ENCODE measurements at regions not wholly inside any gene's neighbourhood (a gene's known extent, or its start where the extent isn't known, plus 50 kb on each side); places are given as distances from the start of the nearest gene placed in this dataset.

DNA sequence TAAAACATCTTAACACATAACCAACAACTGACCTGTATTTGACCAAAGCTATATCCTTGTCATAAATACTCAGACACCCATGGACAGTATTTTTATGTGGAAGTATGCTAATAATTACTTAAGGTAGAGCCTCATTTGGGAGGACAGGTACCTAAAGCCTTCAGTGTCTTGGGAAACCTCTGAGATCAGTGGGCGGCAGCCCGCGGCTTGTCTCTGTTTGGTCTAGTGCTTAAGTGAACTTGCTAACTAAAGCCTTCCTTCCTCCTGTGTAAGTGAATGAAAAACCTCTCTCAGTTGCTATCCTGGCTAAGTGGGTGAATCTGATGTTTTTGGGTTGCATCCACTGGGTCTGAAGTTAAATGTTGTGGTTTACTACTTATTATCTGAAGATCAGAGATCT lies 144.5 kb upstream of the AGR3 start:
- Histone ChIP-seq H2AFZ (ENCODE audit: low read length) (no peak overlapping the region), H3K9ac (ENCODE audit: insufficient read depth, low read length) (no peak overlapping the region), H3K4me1 (ENCODE audit: control insufficient read depth, extremely low read depth, insufficient read depth, low read length) (no peaks in the 10 kb centered on the region), H3K36me3 (ENCODE audit: control insufficient read depth, insufficient read depth, low read length) (no peaks in the 10 kb centered on the region), H3K4me2 (ENCODE audit: extremely low read depth, insufficient read depth, low read length) (no peak overlapping the region), H3K27ac (ENCODE audit: insufficient read depth, low read length) (no peak overlapping the region), H3K27me3 (ENCODE audit: control insufficient read depth, insufficient read depth, low read length) (no peaks in the 10 kb centered on the region), H3K9me3 (ENCODE audit: control insufficient read depth, insufficient read depth, low read depth, low read length) (no peaks in the 10 kb centered on the region), H4K20me1 (ENCODE audit: control insufficient read depth, extremely low read depth, insufficient read depth, low read length) (no peaks in the 10 kb centered on the region), H3K79me2 (ENCODE audit: control insufficient read depth, insufficient read depth, low read length) (no peaks in the 10 kb centered on the region), H3K4me3 (replicated peaks in 1 of 4; ENCODE audit: control extremely low read depth in 1 of 4, insufficient read depth in 1 of 4, low read depth in 3 of 4, low read length in 4 of 4) (no peak overlapping the region)
- TF ChIP-seq, protein P1, sequence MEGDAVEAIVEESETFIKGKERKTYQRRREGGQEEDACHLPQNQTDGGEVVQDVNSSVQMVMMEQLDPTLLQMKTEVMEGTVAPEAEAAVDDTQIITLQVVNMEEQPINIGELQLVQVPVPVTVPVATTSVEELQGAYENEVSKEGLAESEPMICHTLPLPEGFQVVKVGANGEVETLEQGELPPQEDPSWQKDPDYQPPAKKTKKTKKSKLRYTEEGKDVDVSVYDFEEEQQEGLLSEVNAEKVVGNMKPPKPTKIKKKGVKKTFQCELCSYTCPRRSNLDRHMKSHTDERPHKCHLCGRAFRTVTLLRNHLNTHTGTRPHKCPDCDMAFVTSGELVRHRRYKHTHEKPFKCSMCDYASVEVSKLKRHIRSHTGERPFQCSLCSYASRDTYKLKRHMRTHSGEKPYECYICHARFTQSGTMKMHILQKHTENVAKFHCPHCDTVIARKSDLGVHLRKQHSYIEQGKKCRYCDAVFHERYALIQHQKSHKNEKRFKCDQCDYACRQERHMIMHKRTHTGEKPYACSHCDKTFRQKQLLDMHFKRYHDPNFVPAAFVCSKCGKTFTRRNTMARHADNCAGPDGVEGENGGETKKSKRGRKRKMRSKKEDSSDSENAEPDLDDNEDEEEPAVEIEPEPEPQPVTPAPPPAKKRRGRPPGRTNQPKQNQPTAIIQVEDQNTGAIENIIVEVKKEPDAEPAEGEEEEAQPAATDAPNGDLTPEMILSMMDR (conservative IDR thresholded peaks at IDR 0.05 in 1 of 2, IDR thresholded peaks at IDR 0.05 in 1 of 2; ENCODE audit: low read depth in 1 of 2, low read length in 2 of 2) = no peak
- TF ChIP-seq EZH2 (IDR thresholded peaks at IDR 0.05; ENCODE audit: low read length, missing control alignments) = no peak
- no peak for DNase-seq (ENCODE audit: low read depth in 2 of 2)

DNA sequence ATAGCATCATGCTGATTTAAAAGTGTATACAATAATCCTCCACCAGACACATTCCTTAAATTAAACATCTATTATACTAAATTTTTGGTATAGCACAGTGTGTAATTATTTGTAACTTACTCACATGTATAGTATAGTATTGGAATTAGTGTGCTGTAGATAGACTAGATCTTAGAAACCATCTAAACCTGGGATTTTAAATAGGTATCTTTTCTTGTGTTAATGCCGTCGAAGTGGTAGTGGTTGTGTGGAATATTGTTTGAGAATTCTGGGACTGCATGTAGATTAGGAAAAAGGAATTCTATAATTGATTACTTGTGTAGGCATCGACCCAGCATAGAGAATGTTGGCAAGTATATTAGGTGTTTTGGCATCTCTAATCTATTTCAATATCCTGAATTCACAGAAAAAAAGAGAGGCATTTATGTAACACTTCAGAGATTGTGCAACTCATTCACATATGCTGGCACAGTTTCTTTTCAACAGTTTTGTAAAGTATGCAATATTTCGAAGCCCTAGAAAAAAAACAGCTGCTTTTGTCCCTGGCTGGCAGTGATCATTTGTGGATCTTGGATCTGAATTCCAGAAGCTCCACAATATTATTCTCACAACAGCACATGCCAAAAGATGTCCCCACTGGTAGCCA lies 145.5 kb upstream of the AGR3 start:
- no peak overlapping the region for H3K4me2 ChIP-seq (ENCODE audit: extremely low read depth, insufficient read depth, low read length)
- no peak overlapping the region for H2AFZ ChIP-seq (ENCODE audit: low read length)
- no peaks in the 10 kb centered on the region for H3K36me3 ChIP-seq (ENCODE audit: control insufficient read depth, insufficient read depth, low read length)
- no peak overlapping the region for H3K27ac ChIP-seq (ENCODE audit: insufficient read depth, low read length)
- peak in 1 of 2 donors; percentile 70 for DNase-seq (ENCODE audit: low read depth in 2 of 2)
- TF ChIP-seq EZH2 (IDR thresholded peaks at IDR 0.05; ENCODE audit: low read length, missing control alignments) = no peak
- TF ChIP-seq, protein P1 (conservative IDR thresholded peaks at IDR 0.05 in 1 of 2, IDR thresholded peaks at IDR 0.05 in 1 of 2; ENCODE audit: low read depth in 1 of 2, low read length in 2 of 2) = no peak
- no peak overlapping the region for H3K9ac ChIP-seq (ENCODE audit: insufficient read depth, low read length)
- no peaks in the 10 kb centered on the region for H3K4me1 ChIP-seq (ENCODE audit: control insufficient read depth, extremely low read depth, insufficient read depth, low read length)
- no peaks in the 10 kb centered on the region for H3K79me2 ChIP-seq (ENCODE audit: control insufficient read depth, insufficient read depth, low read length)
- no peaks in the 10 kb centered on the region for H3K27me3 ChIP-seq (ENCODE audit: control insufficient read depth, insufficient read depth, low read length)
- no peaks in the 10 kb centered on the region for H4K20me1 ChIP-seq (ENCODE audit: control insufficient read depth, extremely low read depth, insufficient read depth, low read length)
- H3K4me3 ChIP-seq (replicated peaks in 1 of 4; ENCODE audit: control extremely low read depth in 1 of 4, insufficient read depth in 1 of 4, low read depth in 3 of 4, low read length in 4 of 4) = no peak overlapping the region
- H3K9me3 ChIP-seq (ENCODE audit: control insufficient read depth, insufficient read depth, low read depth, low read length) = no peaks in the 10 kb centered on the region

DNA sequence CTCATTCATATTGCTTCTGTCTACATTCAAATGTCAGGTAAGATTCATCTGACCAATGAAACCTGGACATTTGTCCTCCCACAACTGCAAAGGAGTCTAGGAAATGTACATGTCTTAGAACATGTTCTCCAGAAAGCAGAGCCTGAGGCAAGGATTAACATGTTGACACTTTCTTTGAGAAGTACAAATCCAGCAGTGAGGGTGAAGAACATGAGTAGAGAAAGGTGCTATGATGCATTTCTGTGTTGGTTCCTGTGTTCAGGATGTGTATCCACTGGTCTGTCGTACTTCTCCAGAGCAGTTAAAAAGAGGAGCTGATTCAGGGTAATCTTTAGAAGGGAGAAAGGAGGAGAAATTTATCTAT lies 146.0 kb upstream of the AGR3 start:
- no peaks in the 10 kb centered on the region for H3K36me3 ChIP-seq (ENCODE audit: control insufficient read depth, insufficient read depth, low read length)

More for the DNA sequence above, 146.0 kb upstream of the AGR3 start:
- Histone ChIP-seq H3K4me3 (replicated peaks in 1 of 4; ENCODE audit: control extremely low read depth in 1 of 4, insufficient read depth in 1 of 4, low read depth in 3 of 4, low read length in 4 of 4) (no peak overlapping the region), H3K27ac (ENCODE audit: insufficient read depth, low read length) (no peak overlapping the region), H4K20me1 (ENCODE audit: control insufficient read depth, extremely low read depth, insufficient read depth, low read length) (no peaks in the 10 kb centered on the region), H3K9ac (ENCODE audit: insufficient read depth, low read length) (no peak overlapping the region), H3K27me3 (ENCODE audit: control insufficient read depth, insufficient read depth, low read length) (no peaks in the 10 kb centered on the region), H2AFZ (ENCODE audit: low read length) (no peak overlapping the region), H3K4me2 (ENCODE audit: extremely low read depth, insufficient read depth, low read length) (no peak overlapping the region), H3K79me2 (ENCODE audit: control insufficient read depth, insufficient read depth, low read length) (no peaks in the 10 kb centered on the region), H3K9me3 (ENCODE audit: control insufficient read depth, insufficient read depth, low read depth, low read length) (no peaks in the 10 kb centered on the region), H3K4me1 (ENCODE audit: control insufficient read depth, extremely low read depth, insufficient read depth, low read length) (no peaks in the 10 kb centered on the region)
- TF ChIP-seq, protein P1 (conservative IDR thresholded peaks at IDR 0.05 in 1 of 2, IDR thresholded peaks at IDR 0.05 in 1 of 2; ENCODE audit: low read depth in 1 of 2, low read length in 2 of 2) = no peak
- TF ChIP-seq EZH2 (IDR thresholded peaks at IDR 0.05; ENCODE audit: low read length, missing control alignments) = no peak
- no peak for DNase-seq (ENCODE audit: low read depth in 2 of 2)

Measured in fibroblast of lung (primary cell).